ENCODE measurements at regions not wholly inside any gene's neighbourhood (a gene's known extent, or its start where the extent isn't known, plus 50 kb on each side); places are given as distances from the start of the nearest gene placed in this dataset.
"Not testable (repeated sequence)": the region's sequence is repeated elsewhere in the genome, so short reads cannot be mapped to it uniquely, and the experiment has no call there.

- DNase-seq (ENCODE audit: low spot score), result no peak
These were observed 1271.0 kb downstream of the BRINP3 start for GRCh38 chr1:189206617-189207016.

- no peak for DNase-seq (ENCODE audit: low spot score)
These were observed 1265.9 kb downstream of the BRINP3 start for GRCh38 chr1:189211742-189212141.

- DNase-seq (ENCODE audit: low spot score), result no peak
These were observed 1265.1 kb downstream of the BRINP3 start for GRCh38 chr1:189212606-189213005.

- DNase-seq (ENCODE audit: low spot score), result no peak
These were observed 1260.8 kb downstream of the BRINP3 start for GRCh38 chr1:189216886-189217285.

- DNase-seq (ENCODE audit: low spot score), result no peak
These were observed 1260.0 kb downstream of the BRINP3 start for GRCh38 chr1:189217646-189218045.

- DNase-seq (ENCODE audit: low spot score), result no peak
These were observed 1256.9 kb downstream of the BRINP3 start for GRCh38 chr1:189220750-189221149.

GRCh38 chr1:189225794-189226145 is 1251.9 kb downstream of the BRINP3 start:
- DNase-seq (ENCODE audit: low spot score), result not testable (repeated sequence)

GRCh38 chr1:189226779-189227178 is 1250.9 kb downstream of the BRINP3 start:
- no peak for DNase-seq (ENCODE audit: low spot score)

- no peak for DNase-seq (ENCODE audit: low spot score)
These were observed 1240.7 kb downstream of the BRINP3 start for GRCh38 chr1:189237008-189237407.

- DNase-seq (ENCODE audit: low spot score), result no peak
These were observed 1223.9 kb downstream of the BRINP3 start for GRCh38 chr1:189253601-189254350.

GRCh38 chr1:189261128-189261527 is 1216.5 kb downstream of the BRINP3 start:
- DNase-seq (ENCODE audit: low spot score), result not testable (repeated sequence)

- no peak for DNase-seq (ENCODE audit: low spot score)
These were observed 1208.7 kb downstream of the BRINP3 start for GRCh38 chr1:189269011-189269410.

GRCh38 chr1:189274267-189274666 is 1203.4 kb downstream of the BRINP3 start:
- no peak for DNase-seq (ENCODE audit: low spot score)

GRCh38 chr1:189275796-189276195 is 1201.9 kb downstream of the BRINP3 start:
- DNase-seq (ENCODE audit: low spot score), result no peak

- DNase-seq (ENCODE audit: low spot score), result no peak
These were observed 1188.3 kb downstream of the BRINP3 start for GRCh38 chr1:189289346-189289745.

- no peak for DNase-seq (ENCODE audit: low spot score)
These were observed 1176.4 kb downstream of the BRINP3 start for GRCh38 chr1:189301235-189301634.

GRCh38 chr1:189305279-189305678 is 1172.4 kb downstream of the BRINP3 start:
- DNase-seq (ENCODE audit: low spot score), result no peak

GRCh38 chr1:189311915-189312314 is 1165.7 kb downstream of the BRINP3 start:
- DNase-seq (ENCODE audit: low spot score), result no peak

- no peak for DNase-seq (ENCODE audit: low spot score)
These were observed 1165.2 kb downstream of the BRINP3 start for GRCh38 chr1:189312499-189312898.

- no peak for DNase-seq (ENCODE audit: low spot score)
These were observed 1164.2 kb downstream of the BRINP3 start for GRCh38 chr1:189313488-189313887.

GRCh38 chr1:189315035-189315901 is 1162.4 kb downstream of the BRINP3 start:
- DNase-seq (ENCODE audit: low spot score), result no peak

GRCh38 chr1:189323091-189323490 is 1154.6 kb downstream of the BRINP3 start:
- no peak for DNase-seq (ENCODE audit: low spot score)

GRCh38 chr1:189331071-189331470 is 1146.6 kb downstream of the BRINP3 start:
- not testable (repeated sequence) for DNase-seq (ENCODE audit: low spot score)
